ENCODE measurements at regions not wholly inside any gene's neighbourhood (a gene's known extent, or its start where the extent isn't known, plus 50 kb on each side); places are given as distances from the start of the nearest gene placed in this dataset. TPM values are rescaled to one million over a fixed set of nuclear protein-coding genes. Genes with fewer than 3 reads are reported as not detected.

Small RNA genes lying in the stretch of these regions (small RNA-seq; reads per million reads assigned to genes)
- gene RNU6-1252P (ENCODE audit: insufficient read depth), result not detected
